ENCODE measurements at regions not wholly inside any gene's neighbourhood (a gene's known extent, or its start where the extent isn't known, plus 50 kb on each side); places are given as distances from the start of the nearest gene placed in this dataset.

DNA sequence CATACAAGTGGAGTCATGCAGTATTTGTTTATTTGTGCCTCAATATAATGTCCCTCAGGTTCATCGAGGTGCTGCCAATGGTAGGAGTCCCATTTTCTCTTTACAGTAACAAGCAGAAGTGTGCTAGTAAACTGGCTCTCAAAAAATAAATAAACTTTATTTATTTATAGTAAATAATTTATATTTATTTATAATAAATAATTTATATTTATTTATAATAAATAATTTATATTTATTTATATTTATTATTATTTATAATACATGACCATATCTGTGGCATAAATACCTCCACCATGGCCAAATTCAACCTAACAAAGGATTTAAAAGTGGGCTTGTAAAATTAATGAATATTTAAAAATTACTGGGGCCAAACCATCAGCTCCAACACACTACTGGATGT is 464.9 kb upstream of the NWD2 start:
- no peak overlapping the region for H3K4me3 ChIP-seq
- H3K27me3 ChIP-seq, result no peaks in the 10 kb centered on the region
- no peaks in the 10 kb centered on the region for H3K4me1 ChIP-seq
- H3K27ac ChIP-seq, result no peak overlapping the region
- no peak for TF ChIP-seq POLR2A (IDR thresholded peaks at IDR 0.05)
- TF ChIP-seq, protein P1, sequence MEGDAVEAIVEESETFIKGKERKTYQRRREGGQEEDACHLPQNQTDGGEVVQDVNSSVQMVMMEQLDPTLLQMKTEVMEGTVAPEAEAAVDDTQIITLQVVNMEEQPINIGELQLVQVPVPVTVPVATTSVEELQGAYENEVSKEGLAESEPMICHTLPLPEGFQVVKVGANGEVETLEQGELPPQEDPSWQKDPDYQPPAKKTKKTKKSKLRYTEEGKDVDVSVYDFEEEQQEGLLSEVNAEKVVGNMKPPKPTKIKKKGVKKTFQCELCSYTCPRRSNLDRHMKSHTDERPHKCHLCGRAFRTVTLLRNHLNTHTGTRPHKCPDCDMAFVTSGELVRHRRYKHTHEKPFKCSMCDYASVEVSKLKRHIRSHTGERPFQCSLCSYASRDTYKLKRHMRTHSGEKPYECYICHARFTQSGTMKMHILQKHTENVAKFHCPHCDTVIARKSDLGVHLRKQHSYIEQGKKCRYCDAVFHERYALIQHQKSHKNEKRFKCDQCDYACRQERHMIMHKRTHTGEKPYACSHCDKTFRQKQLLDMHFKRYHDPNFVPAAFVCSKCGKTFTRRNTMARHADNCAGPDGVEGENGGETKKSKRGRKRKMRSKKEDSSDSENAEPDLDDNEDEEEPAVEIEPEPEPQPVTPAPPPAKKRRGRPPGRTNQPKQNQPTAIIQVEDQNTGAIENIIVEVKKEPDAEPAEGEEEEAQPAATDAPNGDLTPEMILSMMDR (IDR thresholded peaks at IDR 0.05), result no peak
- TF ChIP-seq EP300 (IDR thresholded peaks at IDR 0.05), result no peak
- 92 to 95% methylated on average over 1 of the region's 1 CpG for WGBS, 2 donors
- no peaks in the 10 kb centered on the region for H3K36me3 ChIP-seq
- DNase-seq (ENCODE audit: low spot score in 2 of 2), result no peak
- no peaks in the 10 kb centered on the region for H3K9me3 ChIP-seq

DNA sequence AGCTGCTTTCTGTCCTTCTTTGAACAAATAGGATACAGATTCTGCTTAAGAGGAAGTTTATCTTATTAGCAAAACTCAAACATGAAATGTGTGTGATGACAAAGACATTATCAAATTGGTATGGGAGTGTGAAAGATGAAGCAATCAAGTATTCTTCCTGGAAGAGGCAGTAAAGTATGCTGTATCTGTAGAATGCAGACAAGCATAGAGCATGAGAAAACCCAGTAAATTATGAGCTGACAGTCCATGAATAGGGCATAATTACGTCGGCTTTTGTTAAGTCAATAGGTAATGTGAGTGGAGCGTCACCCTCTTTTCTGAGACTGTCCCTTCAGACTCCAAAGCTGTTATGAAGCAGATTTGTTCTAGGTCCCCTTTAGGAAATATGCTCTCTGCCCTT is 458.6 kb upstream of the NWD2 start:
- no peak for DNase-seq (ENCODE audit: low spot score in 2 of 2)
- no peak overlapping the region for H3K27ac ChIP-seq
- 52 to 59% methylated on average over 3 of the region's 3 CpGs for WGBS, 2 donors
- H3K4me3 ChIP-seq, result no peak overlapping the region
- no peaks in the 10 kb centered on the region for H3K9me3 ChIP-seq
- no peak for TF ChIP-seq POLR2A (IDR thresholded peaks at IDR 0.05)
- TF ChIP-seq EP300 (IDR thresholded peaks at IDR 0.05), result no peak
- TF ChIP-seq, protein P1 (IDR thresholded peaks at IDR 0.05), result no peak
- H3K4me1 ChIP-seq, result no peaks in the 10 kb centered on the region
- no peaks in the 10 kb centered on the region for H3K27me3 ChIP-seq
- no peaks in the 10 kb centered on the region for H3K36me3 ChIP-seq

DNA sequence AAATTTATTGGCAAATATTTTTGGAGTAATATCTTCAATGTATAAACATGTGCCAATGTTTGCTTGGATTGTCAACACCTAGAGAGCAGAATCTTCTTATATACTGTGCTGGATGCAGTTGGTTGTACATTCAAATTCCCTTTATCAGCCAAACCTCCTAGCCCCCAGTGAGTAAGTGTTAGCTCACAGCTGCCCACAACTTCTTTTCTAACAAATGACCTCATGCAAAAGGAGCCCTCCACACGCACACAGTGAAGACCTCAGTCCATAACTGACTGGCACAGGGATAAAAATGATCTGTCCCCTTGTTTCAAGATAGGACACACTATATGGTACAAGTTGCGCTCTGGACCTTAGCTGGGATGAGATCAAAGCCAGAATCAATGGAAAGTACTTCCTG is 458.0 kb upstream of the NWD2 start:
- no peak for DNase-seq (ENCODE audit: low spot score in 2 of 2)
- TF ChIP-seq POLR2A (IDR thresholded peaks at IDR 0.05) (no peak), EP300 (IDR thresholded peaks at IDR 0.05) (no peak)
- TF ChIP-seq, protein P1 (IDR thresholded peaks at IDR 0.05), result no peak
- H3K36me3 ChIP-seq, result no peaks in the 10 kb centered on the region
- no peaks in the 10 kb centered on the region for H3K27me3 ChIP-seq
- no peaks in the 10 kb centered on the region for H3K4me1 ChIP-seq
- H3K4me3 ChIP-seq, result no peak overlapping the region
- H3K27ac ChIP-seq, result no peak overlapping the region
- WGBS, 2 donors, result 56 to 78% methylated on average over 2 of the region's 2 CpGs
- no peaks in the 10 kb centered on the region for H3K9me3 ChIP-seq

DNA sequence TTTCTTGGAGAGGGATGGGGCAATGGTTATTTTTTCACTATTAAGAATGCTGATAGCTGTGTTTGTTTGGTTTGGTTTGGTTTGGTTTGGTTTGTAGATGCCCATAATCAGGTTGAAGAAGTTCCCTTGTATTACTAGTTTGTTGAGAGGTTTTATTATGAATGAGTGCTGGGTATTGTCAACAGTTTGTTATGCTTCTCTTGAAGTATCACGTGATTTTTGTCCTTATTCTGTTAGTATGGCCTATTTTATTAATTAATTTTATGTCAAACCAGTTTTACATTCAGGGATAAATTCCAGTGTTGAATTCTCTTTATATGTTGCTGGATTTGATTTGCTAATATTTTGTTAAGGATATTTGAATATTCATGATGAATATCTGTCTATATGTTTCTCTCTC is 449.8 kb upstream of the NWD2 start:
- no peaks in the 10 kb centered on the region for H3K36me3 ChIP-seq
- H3K4me3 ChIP-seq, result no peak overlapping the region
- no peak for DNase-seq (ENCODE audit: low spot score in 2 of 2)
- TF ChIP-seq POLR2A (IDR thresholded peaks at IDR 0.05), result no peak
- no peak for TF ChIP-seq EP300 (IDR thresholded peaks at IDR 0.05)
- TF ChIP-seq, protein P1 (IDR thresholded peaks at IDR 0.05), result no peak
- peaks cover 0 to 8% (median 0%) of the 10 kb centered on the region in 4 donors for H3K9me3 ChIP-seq
- no peaks in the 10 kb centered on the region for H3K27me3 ChIP-seq
- H3K4me1 ChIP-seq, result no peaks in the 10 kb centered on the region
- 77 to 80% methylated on average over 1 of the region's 1 CpG for WGBS, 2 donors
- no peak overlapping the region for H3K27ac ChIP-seq

DNA sequence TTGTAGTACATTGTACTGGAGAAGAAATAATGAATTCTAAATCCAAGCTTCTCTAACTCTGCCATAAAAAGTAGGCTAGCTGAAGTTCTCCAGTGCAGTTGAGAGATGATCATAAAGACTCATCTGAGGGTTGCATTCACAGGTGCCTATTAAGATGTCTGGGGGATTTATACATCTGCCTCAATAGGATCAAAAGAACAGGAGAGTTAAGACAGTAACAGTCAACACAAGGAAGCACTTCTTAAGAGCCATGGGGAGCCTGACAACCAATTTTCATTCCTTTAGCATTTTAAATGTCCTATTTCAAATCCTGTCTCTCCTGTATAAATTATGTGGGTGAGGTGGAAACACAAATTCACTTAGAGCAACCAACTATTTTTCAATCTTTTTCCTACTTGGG is 432.4 kb upstream of the NWD2 start:
- Histone ChIP-seq H3K4me1 (no peaks in the 10 kb centered on the region), H3K9me3 (no peaks in the 10 kb centered on the region), H3K27ac (no peak overlapping the region), H3K4me3 (no peak overlapping the region), H3K36me3 (no peaks in the 10 kb centered on the region), H3K27me3 (no peaks in the 10 kb centered on the region)
- TF ChIP-seq, protein P1 (IDR thresholded peaks at IDR 0.05), result no peak
- no peak for TF ChIP-seq POLR2A (IDR thresholded peaks at IDR 0.05)
- no peak for TF ChIP-seq EP300 (IDR thresholded peaks at IDR 0.05)
- DNase-seq (ENCODE audit: low spot score in 2 of 2), result no peak
